ENCODE measurements at regions not wholly inside any gene's neighbourhood (a gene's known extent, or its start where the extent isn't known, plus 50 kb on each side); places are given as distances from the start of the nearest gene placed in this dataset.

- no peak for DNase-seq
These were observed 52.0 kb upstream of the WDR17 start for GRCh38 chr4:176013476-176014247.

- no peak for DNase-seq
These were observed 51.0 kb upstream of the WDR17 start for GRCh38 chr4:176014583-176015108.
